HG02840 (cell line): ENCODE measurements at regions not wholly inside any gene's neighbourhood (a gene's known extent, or its start where the extent isn't known, plus 50 kb on each side); places are given as distances from the start of the nearest gene placed in this dataset.
"Not testable (repeated sequence)": the region's sequence is repeated elsewhere in the genome, so short reads cannot be mapped to it uniquely, and the experiment has no call there.

Experiments used
- ATAC-seq: cut with Tn5 transposase; IDR thresholded peaks from one replicate; pipeline ENCODE4 v1.9.1; 2021; ENCODE audit warnings: mild to moderate bottlenecking, moderate library complexity, moderate number of reproducible peaks; ENCODE audit not compliant: unreplicated experiment, low FRiP score

DNA sequence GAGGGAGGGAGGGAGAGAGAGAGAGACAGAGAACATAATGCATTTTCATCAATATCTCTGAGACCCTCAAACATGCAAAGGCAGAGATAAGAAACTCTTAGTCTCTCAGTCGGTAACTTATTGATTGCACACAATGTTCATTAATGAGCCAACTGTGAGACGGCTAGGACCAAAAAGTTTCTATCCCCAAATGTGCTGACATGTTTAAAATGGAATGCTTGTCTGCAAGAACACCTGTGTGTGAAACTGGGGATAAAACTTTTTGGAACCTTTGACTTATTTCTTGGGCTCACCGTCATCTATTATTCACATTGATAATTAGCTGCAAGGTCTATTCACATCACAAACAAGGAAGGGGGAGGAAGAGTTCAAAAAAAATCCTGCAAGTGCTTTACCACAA lies 477.9 kb downstream of the STIM2 start:
- no peak for ATAC-seq

- no peak for ATAC-seq
Observed at GRCh38 chr4:27343411-27343810, 482.8 kb downstream of the STIM2 start.

- no peak for ATAC-seq
Observed at GRCh38 chr4:27350161-27350560, 489.5 kb downstream of the STIM2 start.

DNA sequence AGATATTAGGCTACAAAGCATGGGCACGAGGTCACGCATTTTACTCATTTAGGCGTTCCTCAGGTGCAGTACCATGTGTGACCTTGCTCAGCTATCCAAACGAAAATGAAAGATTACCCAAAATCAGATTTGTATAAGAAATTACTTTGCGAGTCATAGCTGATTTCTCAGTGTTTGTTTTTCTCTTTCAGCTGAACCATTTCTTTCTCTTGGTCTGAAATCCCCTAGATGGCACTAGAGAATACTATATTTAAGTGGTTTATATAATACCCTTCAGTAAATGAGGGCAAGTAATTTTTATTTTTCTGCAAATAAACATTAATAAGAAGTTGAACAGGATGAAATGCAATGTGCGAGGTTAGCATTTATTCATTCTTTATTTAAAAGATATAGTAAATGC lies 496.6 kb downstream of the STIM2 start:
- no peak for ATAC-seq

- no peak for ATAC-seq
Observed at GRCh38 chr4:27358269-27358668, 497.6 kb downstream of the STIM2 start.

DNA sequence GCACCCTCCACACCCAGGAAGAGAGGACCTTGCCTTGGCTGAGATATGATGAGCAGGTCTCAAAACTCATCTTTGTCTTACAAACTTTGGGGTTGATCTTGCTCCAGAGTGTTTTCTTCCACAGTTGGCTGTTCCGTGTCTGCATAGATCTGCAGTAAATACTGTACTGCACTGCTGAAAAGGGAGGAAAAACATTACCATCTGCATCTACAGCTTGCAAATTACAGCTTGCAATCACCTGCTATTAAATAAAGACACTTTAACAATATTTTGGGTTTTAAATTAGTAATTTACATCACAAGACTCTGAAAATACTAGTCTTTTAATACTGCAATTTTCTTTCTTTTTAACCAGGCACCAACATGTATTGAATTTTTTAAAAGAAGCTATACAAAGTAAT lies 499.5 kb downstream of the STIM2 start:
- no peak for ATAC-seq

DNA sequence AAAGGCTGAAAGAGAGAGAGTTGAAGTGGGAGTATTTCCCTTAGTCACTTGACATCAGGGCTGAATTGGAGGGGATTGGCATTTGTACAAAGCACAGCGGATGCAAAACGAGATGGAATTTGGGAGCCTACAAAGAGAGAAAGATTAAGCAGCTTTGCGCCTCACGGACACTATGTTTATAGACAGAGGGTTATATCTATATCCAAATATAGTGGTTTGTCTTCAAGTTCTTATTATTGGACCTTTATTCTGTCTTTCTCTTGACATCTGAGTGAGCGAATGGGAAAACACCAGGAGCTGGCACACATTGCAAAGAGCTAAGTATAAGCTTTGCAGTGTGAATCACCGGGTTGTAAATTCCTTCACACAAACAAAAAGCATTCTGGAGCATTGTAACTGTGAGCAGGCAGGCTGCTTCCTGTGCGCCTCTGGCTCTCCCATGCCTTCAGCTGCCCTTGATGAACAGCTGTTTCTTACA lies 500.2 kb downstream of the STIM2 start:
- ATAC-seq: no peak

DNA sequence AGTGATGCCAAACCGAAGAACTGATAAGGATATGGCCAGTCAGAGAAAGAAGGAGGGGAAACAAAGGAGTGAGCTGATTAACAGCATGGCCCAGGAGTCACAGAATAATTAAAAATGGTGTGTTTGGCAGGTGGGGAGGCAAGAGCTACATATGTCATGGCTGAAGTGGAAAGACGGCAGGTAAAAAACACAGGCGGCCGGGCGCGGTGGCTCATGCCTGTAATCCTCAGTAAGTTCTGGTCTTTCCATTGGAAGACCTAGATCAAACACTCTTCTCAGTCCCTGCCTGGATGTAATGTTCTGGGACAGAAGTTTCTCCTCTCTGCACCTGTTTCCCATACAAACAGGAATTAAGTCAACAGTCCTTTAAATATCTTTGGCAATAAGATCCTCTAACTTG lies 503.9 kb downstream of the STIM2 start:
- ATAC-seq: no peak

- ATAC-seq: no peak
Observed at GRCh38 chr4:27366104-27366823, 505.6 kb downstream of the STIM2 start.

DNA sequence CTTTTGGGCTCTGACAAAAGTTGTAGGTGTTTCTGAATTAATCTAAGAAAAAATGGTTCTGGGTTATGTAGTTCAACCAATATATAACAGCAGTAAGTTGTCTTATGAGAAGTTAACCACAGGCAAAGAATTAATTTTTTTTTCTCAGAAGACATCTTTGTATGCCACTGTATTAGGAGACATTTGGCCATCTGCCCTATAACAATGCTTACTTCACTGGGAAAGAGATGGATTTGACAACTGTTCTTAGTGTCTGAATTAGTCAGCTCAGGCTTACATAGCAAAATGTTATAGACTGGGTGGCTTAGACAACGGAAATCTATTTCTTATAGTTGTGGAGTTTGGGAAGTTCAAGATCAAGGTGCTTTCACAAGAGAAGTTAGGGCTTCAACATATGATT lies 508.1 kb downstream of the STIM2 start:
- ATAC-seq: no peak

GRCh38 chr4:27381815-27382214 lies 521.2 kb downstream of the STIM2 start:
- ATAC-seq: no peak

- ATAC-seq: no peak
Observed at GRCh38 chr4:27387711-27388110, 527.1 kb downstream of the STIM2 start.

GRCh38 chr4:27397886-27398285 lies 537.2 kb downstream of the STIM2 start:
- ATAC-seq: no peak

DNA sequence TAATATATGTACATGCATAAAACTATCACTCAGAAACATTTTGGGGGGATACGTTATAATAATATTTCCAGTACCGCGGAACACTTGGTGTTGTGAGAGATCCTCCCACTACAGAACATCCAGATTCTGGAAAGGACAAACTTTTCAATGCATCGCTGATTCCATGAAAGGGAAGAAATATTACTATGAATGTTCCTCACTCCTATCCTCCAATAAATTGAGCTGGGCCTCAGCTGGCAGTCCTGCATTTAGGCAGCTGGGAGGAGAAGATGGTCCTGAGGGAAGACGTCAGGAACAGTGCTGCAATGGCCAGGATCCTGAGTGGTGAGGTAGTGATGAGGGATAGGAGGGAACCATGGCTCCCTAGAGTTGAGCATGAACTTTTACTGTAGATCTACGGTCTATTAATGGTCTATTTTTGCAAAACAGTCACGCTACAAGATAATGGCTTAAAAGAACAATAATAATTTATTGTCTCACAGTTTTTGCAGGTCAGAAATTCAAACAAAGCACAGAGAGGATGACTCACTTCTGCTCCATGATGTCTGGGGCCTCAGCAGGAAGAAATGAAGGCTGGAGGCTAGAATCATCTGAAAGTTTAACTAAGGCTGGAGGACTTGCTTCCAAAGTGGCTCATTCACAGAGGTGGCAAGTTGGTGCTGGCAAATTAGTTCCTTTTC lies 538.1 kb downstream of the STIM2 start:
- ATAC-seq: no peak

DNA sequence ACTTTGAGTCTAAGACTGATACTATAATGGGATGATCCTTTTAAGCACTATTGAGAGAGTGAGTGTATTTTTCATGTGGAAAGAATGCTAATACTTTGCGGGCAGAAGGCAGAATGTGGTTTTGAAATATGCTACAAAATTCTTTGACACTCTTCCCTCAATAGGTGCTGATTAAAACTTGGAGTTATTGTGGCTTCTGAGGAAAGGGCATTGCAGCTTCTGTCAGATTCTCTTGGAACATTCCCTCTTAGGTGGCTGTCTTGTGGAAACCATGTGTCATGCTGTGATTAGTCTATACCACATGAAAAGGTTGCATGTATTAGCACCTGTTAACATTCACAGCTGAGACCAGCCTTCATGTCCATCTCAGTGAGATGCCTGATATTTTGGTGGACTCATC lies 547.0 kb downstream of the STIM2 start:
- no peak for ATAC-seq

- ATAC-seq: no peak
Observed at GRCh38 chr4:27412613-27413012, 552.0 kb downstream of the STIM2 start.

- ATAC-seq: no peak
Observed at GRCh38 chr4:27414887-27415731, 554.5 kb downstream of the STIM2 start.

DNA sequence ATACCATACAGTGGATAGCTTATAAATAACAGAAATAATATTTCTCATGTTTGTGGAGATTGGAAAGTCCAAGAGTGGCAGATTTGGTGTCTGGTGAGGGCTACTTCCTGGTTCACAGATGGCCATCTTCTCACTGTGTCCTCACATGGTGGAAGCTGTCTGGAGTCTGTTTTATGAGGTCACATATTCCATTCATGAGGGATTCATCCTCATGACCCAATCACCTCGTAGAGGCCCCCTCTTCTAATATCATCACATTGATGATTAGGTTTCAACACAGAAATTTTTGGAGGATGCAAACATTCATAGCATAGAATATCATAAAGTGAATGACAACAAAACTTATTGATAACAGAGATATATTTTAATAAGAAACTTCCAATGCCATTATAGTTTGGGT lies 568.0 kb downstream of the STIM2 start:
- ATAC-seq: no peak

DNA sequence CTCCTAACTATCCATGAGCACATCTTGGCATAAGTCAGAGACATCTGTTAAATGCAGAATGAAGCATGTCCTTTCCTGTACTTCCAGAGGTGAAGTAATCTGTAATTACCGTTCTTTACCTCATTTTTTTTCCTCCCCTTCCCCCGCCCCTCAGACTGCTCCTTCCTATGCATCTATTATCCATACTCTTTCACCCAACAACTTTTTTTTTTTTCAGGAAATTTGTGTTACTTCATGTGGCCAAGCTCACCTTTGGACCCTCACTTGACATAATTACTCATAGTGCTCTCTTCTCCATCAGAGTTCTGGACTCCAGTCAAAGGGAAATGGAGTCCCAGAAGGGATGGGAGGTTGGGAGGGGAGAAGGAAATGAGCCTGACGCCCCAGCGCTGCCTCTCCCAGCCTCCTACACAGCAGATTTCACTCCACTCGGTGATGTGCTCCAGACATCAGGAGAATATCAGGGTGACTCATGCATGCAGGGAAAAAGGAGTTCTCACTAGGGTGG lies 568.8 kb downstream of the STIM2 start:
- ATAC-seq: no peak

GRCh38 chr4:27442146-27442545 lies 581.5 kb downstream of the STIM2 start:
- no peak for ATAC-seq

DNA sequence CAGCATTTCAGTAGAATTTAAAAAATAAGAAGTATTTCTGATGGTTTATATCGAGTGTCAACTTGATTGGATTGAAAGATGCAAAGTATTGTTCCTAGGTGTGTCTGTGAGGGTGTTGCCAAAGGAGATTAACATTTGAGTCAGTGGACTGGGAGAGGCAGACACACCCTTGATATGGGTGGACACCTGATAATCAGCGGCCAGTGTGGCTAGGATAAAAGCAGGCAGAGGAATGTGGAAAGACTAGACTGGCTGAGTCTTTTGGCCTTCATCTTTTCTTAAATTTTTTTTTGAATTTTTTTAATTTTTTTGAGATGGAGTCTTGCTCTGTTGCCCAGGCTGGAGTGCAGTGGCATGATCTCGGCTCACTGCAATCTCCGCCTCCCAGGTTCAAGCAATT lies 582.0 kb downstream of the STIM2 start:
- ATAC-seq: not testable (repeated sequence)
